Stimulated activated CD4-positive, alpha-beta T cell treated with anti-CD3 and anti-CD28 coated beads, Interleukin-12 subunit alpha, Interleukin-12 subunit beta, amount 100 ng/mL, for 24 hours (primary cell): ENCODE measurements at regions not wholly inside any gene's neighbourhood (a gene's known extent, or its start where the extent isn't known, plus 50 kb on each side); places are given as distances from the start of the nearest gene placed in this dataset.
A peak's percentile ranks its signal among the peaks of the same experiment; 100 is the strongest.
"Not testable (repeated sequence)": the region's sequence is repeated elsewhere in the genome, so short reads cannot be mapped to it uniquely, and the experiment has no call there.

Experiments used
- DNase-seq, 2 experiments: peaks; one replicate each; pipeline ENCODE4 v3.0.0-alpha.2; 2020; ENCODE audit warnings: low read depth in 2 of 2

GRCh38 chr21:14008436-14008835, 202.3 kb downstream of the LIPI start:
- not testable (repeated sequence) for DNase-seq

GRCh38 chr21:14008006-14008405, 202.7 kb downstream of the LIPI start:
- not testable (repeated sequence) for DNase-seq

- DNase-seq = not testable (repeated sequence)
These were observed 204.6 kb downstream of the LIPI start for GRCh38 chr21:14006144-14006543.

- DNase-seq = not testable (repeated sequence)
These were observed 223.5 kb downstream of the LIPI start for GRCh38 chr21:13986996-13987958.

- not testable (repeated sequence) for DNase-seq
These were observed 224.6 kb downstream of the LIPI start for GRCh38 chr21:13985865-13986863.

GRCh38 chr21:13985137-13985864, 225.5 kb downstream of the LIPI start:
- not testable (repeated sequence) for DNase-seq

- not testable (repeated sequence) for DNase-seq
These were observed 226.0 kb downstream of the LIPI start for GRCh38 chr21:13984728-13985127.

GRCh38 chr21:13981176-13982087, 229.3 kb downstream of the LIPI start:
- not testable (repeated sequence) for DNase-seq

GRCh38 chr21:13980115-13980662, 230.6 kb downstream of the LIPI start:
- DNase-seq = peak; percentile 32 to 49

- not testable (repeated sequence) for DNase-seq
These were observed 231.1 kb downstream of the LIPI start for GRCh38 chr21:13979608-13980007.

GRCh38 chr21:13974582-13974981, 236.2 kb downstream of the LIPI start:
- not testable (repeated sequence) for DNase-seq

- not testable (repeated sequence) for DNase-seq
These were observed 240.9 kb downstream of the LIPI start for GRCh38 chr21:13969853-13970252.

- not testable (repeated sequence) for DNase-seq
These were observed 241.8 kb downstream of the LIPI start for GRCh38 chr21:13969002-13969401.

GRCh38 chr21:13963259-13963658, 247.5 kb downstream of the LIPI start:
- not testable (repeated sequence) for DNase-seq

- DNase-seq = no peak
These were observed 273.5 kb downstream of the LIPI start for GRCh38 chr21:13937236-13937635.

GRCh38 chr21:13936033-13936937, 274.5 kb downstream of the LIPI start:
- not testable (repeated sequence) for DNase-seq

- not testable (repeated sequence) for DNase-seq
These were observed 275.2 kb downstream of the LIPI start for GRCh38 chr21:13935396-13936032.

GRCh38 chr21:13934887-13935342, 275.8 kb downstream of the LIPI start:
- DNase-seq = not testable (repeated sequence)
